NCI-H82 (cell line): ENCODE measurements at regions not wholly inside any gene's neighbourhood (a gene's known extent, or its start where the extent isn't known, plus 50 kb on each side); places are given as distances from the start of the nearest gene placed in this dataset.

Experiments used
- DNase-seq: peaks from one replicate; lab custom pipeline; 2025; lab: John Stamatoyannopoulos, UW

- no peak for DNase-seq
Observed at GRCh38 chr10:58885146-58885545, 291.3 kb upstream of the PHYHIPL start.

- no peak for DNase-seq
Observed at GRCh38 chr10:58885686-58886345, 290.6 kb upstream of the PHYHIPL start.

- DNase-seq, result no peak
Observed at GRCh38 chr10:58886406-58886805, 290.0 kb upstream of the PHYHIPL start.

GRCh38 chr10:58887474-58887873 is 289.0 kb upstream of the PHYHIPL start:
- no peak for DNase-seq

- DNase-seq, result no peak
Observed at GRCh38 chr10:58888957-58889356, 287.5 kb upstream of the PHYHIPL start.

GRCh38 chr10:58892031-58892531 is 284.4 kb upstream of the PHYHIPL start:
- no peak for DNase-seq

- peak; percentile 6 for DNase-seq
Observed at GRCh38 chr10:58894929-58895328, 281.5 kb upstream of the PHYHIPL start.

GRCh38 chr10:58896229-58896628 is 280.2 kb upstream of the PHYHIPL start:
- no peak for DNase-seq

- DNase-seq, result no peak
Observed at GRCh38 chr10:58897236-58897635, 279.2 kb upstream of the PHYHIPL start.

- DNase-seq, result no peak
Observed at GRCh38 chr10:58897708-58898107, 278.7 kb upstream of the PHYHIPL start.

GRCh38 chr10:58898854-58899573 is 277.4 kb upstream of the PHYHIPL start:
- DNase-seq, result no peak

- DNase-seq, result no peak
Observed at GRCh38 chr10:58901092-58901646, 275.3 kb upstream of the PHYHIPL start.

- DNase-seq, result no peak
Observed at GRCh38 chr10:58903071-58903470, 273.4 kb upstream of the PHYHIPL start.

GRCh38 chr10:58909881-58910280 is 266.6 kb upstream of the PHYHIPL start:
- no peak for DNase-seq

GRCh38 chr10:58913717-58914116 is 262.7 kb upstream of the PHYHIPL start:
- no peak for DNase-seq

GRCh38 chr10:58918887-58919286 is 257.6 kb upstream of the PHYHIPL start:
- no peak for DNase-seq

- no peak for DNase-seq
Observed at GRCh38 chr10:58919927-58920654, 256.4 kb upstream of the PHYHIPL start.

- DNase-seq, result no peak
Observed at GRCh38 chr10:58920655-58921003, 255.8 kb upstream of the PHYHIPL start.

GRCh38 chr10:58921421-58921855 is 255.0 kb upstream of the PHYHIPL start:
- no peak for DNase-seq

GRCh38 chr10:58925381-58925780 is 251.1 kb upstream of the PHYHIPL start:
- no peak for DNase-seq

- no peak for DNase-seq
Observed at GRCh38 chr10:58930500-58930899, 245.9 kb upstream of the PHYHIPL start.

GRCh38 chr10:58932126-58932525 is 244.3 kb upstream of the PHYHIPL start:
- peak; percentile 4 for DNase-seq
